ENCODE measurements at regions not wholly inside any gene's neighbourhood (a gene's known extent, or its start where the extent isn't known, plus 50 kb on each side); places are given as distances from the start of the nearest gene placed in this dataset.
A peak's percentile ranks its signal among the peaks of the same experiment; 100 is the strongest.
"Not testable (repeated sequence)": the region's sequence is repeated elsewhere in the genome, so short reads cannot be mapped to it uniquely, and the experiment has no call there.

DNA sequence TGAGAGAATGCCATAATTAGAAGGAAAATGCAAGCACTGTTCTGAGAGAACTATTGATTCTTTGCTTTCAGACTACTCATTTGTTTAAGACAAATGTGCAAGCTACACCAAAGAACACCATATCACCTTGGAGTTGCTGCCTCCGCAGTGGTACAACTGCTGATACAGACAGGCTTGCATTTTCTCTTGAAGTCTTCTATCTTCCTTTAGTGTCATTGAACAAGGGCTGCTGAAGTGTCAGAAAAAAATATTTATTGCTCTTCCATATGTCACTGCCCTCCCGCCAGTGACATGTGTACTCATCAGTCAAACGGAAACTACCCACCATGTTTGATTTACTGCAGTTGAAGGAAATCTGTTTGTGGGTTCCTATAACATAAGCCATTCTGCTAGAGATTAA is 318.3 kb upstream of the MAGEB18 start:
- no peak for DNase-seq (ENCODE audit: low spot score)

DNA sequence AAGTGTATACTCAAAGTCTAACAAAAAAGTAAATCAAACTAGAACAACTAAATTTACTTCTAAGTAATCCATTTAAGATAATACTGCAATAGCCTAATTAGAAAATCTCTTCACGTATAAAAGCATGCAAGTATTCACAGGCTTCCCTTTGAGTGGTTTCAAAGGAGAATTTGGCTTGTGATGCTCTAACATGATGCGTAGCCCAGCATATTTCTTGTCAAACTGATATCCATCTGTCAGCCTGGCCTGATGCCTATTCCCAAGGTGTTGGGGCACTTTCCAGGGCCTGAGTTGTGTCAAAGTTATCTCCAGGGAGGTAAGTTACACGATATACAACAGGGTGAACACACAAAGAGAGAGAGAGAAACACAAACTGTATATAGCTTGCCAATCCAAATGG is 287.0 kb upstream of the MAGEB18 start:
- DNase-seq (ENCODE audit: low spot score), result no peak

DNA sequence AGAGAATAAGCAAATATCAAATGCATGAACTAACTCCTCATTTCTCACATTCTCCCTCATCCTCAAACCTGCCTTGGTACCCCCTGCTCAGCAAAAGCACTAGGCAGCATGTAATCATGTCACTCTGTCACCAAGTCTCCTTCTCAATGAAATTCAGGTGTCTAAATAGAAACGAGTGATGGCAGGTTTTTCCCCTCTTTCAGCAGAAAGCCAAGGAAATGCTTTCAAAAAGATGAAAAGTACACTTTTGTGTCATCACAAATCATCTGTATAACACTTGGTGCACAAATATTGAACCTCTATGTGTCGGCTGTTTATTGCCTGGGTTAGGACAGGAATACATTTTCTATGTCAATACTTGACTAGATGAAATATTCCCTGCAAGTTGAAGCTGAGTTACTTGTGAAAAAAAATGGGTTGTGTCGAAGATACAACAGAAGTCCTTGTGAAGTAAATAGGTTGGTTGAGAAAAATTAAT is 285.1 kb upstream of the MAGEB18 start:
- no peak for DNase-seq (ENCODE audit: low spot score)

DNA sequence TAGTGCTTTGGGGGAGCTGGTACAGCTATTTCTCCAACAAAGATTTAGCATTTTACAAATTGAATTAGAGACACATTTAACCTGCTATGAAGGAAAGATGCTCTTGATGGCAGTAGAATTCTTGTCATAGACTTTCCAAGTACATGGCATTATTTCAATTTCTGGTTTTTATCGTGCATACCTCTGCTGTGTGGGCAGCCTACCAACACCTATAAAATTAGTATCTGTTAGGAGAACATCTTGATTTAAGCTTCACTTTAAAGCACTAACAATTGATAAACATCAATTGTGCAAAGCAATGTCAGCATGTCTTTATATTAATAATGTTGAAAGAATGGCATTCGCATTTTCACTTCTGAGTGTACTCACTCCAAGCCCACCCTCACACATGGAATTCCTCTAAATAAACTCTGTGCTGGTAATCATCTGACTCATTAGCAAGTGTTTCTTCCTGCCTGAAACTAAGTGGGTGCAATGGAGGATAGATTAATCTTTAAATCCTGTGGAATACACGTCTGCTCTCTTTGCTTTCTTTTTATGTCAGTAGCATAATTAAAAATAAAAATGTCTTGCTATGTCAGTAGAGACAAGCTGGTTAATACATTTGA is 279.8 kb upstream of the MAGEB18 start:
- DNase-seq (ENCODE audit: low spot score), result no peak

DNA sequence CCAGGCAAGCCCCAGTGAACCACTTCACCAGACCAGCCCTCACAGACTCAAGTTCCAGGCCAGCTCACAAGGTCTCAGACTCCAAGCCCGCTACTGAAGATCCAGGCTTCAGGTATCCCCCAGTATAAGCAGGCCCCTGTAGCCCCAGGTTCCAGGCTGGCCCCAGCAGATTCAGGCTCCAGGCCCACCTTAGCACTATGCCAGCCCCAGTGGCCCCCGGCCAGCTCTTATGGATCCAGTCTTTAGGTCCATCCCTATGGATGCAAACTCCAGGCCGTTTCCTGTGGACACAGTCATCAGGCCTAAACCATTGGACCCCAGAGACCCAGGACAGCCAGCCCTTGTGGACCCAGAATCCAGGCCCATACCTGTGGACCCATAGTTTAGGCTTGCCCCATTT is 277.8 kb upstream of the MAGEB18 start:
- DNase-seq (ENCODE audit: low spot score), result no peak

DNA sequence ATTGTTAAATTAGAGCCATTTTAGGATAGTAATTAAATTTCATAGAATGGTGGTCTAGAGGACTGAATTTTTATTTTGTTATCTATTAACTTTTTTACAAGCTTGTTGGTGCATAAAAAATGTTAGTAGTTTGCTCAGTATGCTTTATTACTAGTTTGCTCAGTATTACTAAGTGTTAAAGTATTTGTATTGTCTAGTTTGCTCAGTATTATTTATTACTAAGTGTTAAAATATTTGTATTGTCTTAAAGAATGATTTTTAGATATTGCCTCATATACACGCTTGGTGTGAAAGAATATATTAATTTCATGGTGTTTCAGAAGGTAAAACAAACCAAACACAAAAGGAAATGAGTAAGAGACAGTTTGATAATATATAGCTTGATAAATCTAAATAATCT is 268.4 kb upstream of the MAGEB18 start:
- no peak for DNase-seq (ENCODE audit: low spot score)

DNA sequence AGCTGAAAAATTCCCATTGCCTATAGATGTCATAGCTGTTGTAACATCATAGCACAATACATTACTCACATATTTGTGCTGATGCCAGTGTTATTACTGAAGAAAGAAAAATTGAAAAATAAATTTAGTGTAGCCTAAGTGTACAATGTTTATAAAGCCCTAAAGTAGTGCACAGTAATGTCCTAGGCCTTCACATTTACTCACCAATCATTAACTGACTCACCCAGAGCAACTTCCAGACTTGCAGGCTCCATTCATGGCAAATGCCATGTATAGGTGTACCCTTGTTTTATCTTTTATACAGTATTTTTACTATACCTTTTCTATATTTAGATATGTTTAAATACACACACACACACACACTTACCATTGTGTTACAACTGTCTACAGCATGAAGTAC is 265.4 kb upstream of the MAGEB18 start:
- no peak for DNase-seq (ENCODE audit: low spot score)

DNA sequence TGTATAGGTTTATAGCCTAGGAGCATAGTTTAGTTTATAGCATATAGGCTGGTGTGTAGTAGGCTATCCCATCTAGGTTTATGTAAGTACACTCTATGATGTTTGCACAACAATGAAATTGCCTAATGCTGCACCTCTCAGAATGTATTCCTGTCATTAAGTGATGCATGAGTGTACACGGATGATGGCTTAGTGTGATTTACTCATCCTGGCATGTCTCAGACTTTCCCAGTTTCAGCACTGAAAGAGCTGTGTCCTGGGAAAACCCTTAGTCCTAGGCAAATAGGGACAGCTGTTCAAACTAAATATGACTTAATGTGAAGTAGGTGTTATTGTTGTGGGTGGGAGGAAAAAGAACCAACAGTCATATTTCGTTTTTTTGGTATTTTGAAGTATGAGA is 264.9 kb upstream of the MAGEB18 start:
- DNase-seq (ENCODE audit: low spot score), result no peak

DNA sequence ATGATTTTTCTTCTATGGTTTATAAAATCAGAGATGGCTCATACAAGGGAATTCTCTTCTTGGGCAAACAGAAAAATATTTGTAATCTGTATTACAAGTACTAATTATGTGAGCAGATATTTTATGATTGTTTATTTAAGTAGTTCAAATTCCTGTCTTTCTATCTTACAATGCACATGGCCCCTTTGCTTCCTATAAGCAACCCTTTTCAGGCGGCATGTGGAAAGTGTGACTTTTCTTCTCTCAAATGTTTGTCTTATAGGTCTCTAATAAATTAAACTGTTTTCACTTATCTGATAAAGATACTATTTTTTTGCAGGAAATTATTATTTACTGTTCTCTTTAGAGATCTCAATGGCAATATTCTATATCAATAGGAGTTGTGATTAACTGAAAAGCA is 259.3 kb upstream of the MAGEB18 start:
- no peak for DNase-seq (ENCODE audit: low spot score)

DNA sequence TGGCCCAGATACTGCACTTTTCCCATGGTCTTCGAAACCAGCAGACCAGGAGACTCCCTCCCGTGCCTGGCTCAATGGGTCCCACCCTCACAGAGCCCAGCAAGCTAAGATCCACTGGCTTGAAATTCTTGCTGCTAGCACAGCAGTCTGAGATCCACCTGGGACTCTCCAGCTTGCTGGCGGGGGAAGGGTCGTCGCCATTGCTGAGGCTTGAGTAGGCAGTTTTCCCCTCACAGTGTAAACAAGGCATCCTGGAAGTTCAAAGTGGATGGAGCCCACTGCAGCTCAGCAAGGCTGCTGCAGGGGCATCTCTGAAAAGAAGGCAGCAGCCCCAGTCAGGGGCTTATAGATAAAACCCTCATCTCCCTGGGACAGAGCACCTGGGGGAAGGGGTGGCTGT is 255.6 kb upstream of the MAGEB18 start:
- DNase-seq (ENCODE audit: low spot score), result not testable (repeated sequence)

DNA sequence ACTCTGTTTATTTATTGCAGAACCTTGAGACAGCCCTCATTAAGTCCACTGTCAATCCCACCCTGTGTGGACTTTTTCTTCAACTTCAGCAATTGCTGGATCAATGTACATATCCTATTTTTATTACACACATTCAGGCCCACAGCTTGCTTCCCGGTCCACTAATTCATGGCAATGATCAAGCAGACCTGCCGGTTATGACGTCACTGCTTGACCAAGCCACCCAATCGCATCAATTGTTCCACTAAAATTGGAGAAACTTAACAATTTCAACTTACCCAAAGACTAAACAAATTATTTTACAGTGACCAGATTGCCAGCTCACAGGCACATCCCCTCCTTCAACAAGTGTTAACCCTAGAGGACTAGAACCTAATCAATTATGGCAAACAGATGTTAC is 240.4 kb upstream of the MAGEB18 start:
- no peak for DNase-seq (ENCODE audit: low spot score)

DNA sequence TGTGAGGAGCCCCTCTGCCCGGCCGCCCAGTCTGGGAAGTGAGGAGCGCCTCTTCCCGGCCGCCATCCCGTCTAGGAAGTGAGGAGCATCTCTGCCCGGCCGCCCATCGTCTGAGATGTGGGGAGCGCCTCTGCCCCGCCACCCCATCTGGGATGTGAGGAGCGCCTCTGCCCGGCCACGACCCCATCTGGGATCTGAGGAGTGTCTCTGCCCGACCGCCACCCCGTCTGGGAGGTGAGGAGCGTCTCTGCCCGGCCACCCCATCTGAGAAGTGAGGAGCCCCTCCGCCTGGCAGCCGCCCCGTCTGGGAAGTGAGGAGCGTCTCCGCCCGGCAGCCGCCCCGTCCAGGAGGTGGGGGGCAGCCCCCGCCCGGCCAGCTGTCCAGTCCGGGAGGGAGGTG is 232.4 kb upstream of the MAGEB18 start:
- DNase-seq (ENCODE audit: low spot score), result not testable (repeated sequence)

DNA sequence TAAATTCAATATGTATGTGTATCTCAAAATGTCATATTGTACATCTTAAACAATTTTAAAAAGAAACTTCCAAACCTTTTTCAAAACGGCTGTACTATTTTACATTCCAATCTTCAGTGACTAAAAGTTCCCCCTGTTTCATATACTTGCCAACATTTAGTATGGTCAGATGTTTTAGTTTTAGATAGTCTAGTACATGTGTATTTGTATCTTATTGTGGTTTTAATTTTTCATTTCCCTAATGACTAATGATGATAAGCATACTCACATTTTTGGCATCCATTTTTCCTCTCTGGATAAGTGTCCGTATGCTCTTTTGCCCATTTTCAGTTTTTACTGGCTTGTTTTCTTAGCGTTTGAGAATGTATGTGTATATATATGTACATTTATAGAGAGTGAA is 212.2 kb upstream of the MAGEB18 start:
- DNase-seq (ENCODE audit: low spot score), result no peak

DNA sequence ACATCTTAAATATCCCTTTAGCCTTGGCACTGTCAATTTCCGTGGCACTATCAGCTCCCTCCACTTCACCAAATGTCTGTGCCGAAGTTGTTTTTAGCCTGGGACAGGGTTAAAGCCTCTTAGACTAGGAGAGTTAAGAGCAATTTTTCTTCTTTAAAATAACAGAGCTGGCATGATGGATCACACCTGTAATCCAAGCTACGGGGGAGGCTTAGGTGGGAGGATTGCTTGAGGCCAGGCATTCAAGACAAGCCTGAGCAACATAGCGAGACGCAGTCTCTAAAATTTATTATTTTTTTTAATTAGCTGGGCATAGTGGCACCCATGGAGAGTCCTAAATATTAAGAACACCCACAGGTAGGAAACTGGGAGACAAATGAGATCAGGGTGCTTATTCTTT is 209.8 kb upstream of the MAGEB18 start:
- DNase-seq (ENCODE audit: low spot score), result no peak

DNA sequence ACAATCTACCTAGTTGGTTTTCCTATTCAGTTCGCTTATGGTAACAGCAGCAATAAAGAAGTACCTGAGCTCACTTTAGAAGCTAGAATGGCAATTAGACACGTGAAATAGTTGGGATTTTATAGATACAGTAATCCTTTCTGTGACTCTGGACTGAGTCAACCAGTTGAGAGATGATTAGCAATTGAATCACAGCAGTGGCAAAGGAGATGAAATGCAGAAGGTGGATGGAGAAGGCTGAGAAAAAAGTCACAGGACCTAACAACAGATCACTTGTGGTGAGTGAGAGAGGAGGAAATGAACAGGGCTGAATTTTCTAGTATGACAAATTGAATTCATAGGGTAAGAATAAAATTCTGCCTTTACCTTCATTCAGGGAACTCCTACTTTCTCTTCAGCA is 197.1 kb upstream of the MAGEB18 start:
- no peak for DNase-seq (ENCODE audit: low spot score)

DNA sequence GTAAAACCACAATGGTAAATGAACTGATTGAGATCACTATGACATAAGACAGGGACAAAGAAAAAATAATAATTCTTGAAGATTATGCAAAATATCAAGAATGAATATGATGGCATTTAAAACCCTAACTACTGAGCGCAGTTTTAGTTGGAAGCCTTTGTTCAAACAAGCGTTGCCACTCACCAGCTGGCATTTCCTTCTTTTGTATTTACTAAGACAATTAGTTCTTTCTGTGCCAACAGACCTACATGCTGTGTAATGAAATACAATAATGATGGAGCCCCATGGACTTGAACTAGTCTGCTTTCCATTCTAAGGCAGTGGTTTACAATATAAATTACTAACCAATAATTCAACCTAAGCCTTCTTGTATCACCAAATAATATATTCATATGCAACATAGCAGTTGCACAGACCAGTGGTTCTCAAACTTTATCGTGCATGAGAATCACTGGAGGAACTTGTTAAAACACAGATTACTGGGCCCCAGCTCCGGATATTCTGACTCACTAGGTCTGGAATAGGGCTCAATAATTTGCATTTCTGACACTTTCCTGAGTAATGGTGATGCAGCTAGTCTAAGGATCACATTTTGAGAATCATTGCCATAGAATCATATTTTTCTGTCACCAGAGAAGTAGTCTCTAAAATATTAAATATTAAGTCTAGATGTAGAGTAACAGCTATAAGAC is 196.4 kb upstream of the MAGEB18 start:
- DNase-seq (ENCODE audit: low spot score), result no peak

DNA sequence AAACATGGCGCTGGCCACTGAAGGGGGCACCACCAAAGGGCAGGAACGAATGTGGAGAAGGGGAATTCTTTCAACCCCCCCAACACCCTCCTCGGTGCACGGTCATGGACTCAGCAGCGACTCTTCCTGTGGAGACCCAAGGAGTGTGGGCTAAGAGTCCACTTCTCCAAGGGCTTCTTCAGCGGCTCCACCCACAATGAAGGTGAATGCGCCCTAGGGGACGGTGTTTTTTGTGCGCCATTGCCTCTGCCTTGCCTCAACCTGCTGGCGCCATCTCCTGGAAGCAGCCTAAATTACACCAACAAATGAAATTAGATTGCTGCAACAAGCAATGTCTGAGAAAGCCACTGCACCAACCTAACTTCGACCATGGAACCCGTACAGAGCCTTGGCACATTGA is 169.2 kb upstream of the MAGEB18 start:
- DNase-seq (ENCODE audit: low spot score), result no peak

DNA sequence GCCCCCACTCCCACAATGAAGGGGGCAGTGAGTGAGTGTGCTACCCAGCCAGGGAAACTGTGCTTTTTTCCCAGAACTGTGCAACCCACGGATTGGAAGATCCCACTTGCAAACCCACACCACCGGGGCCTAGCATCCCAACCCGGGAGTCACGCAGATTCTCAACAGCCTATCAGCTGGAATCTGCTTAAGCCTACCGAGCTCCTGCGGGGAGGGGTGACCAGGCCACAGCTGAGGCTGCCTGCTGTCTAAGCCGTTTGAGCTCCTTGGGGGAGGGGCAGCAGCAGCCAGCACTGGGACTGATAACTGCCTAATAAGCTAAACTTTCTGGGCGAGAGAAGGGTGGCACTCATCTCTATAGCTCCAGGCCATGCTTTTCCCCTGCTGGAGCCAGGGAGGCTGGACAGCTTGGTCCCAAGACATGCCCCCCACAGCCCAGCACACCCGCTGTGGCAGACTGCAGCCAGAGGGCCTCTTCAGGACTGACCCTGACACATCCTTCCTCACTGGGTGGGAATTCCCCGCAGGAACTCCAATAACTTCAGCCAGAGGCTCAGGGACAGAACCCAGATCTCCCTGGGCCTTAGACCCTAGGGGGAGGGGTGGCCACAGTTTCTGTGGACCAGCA is 161.3 kb upstream of the MAGEB18 start:
- DNase-seq (ENCODE audit: low spot score), result peak; percentile 1

DNA sequence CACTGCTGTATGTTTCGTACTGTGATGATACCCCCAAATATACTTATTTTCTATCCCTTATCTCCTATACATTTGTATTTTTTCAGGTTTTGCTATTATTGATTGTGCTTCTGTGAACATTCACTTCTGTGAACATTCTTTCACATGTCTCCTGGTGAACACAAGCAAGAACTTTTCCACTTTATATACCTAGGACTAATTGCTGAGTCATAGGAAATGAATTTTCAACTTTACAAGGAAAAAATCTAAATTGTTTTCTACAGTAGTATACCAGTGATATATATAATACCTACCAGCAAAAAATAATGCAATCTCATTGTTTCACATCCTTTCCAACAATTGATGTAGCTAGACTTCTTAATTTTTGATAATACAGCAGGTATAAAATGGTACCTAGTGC is 139.5 kb upstream of the MAGEB18 start:
- no peak for DNase-seq (ENCODE audit: low spot score)

DNA sequence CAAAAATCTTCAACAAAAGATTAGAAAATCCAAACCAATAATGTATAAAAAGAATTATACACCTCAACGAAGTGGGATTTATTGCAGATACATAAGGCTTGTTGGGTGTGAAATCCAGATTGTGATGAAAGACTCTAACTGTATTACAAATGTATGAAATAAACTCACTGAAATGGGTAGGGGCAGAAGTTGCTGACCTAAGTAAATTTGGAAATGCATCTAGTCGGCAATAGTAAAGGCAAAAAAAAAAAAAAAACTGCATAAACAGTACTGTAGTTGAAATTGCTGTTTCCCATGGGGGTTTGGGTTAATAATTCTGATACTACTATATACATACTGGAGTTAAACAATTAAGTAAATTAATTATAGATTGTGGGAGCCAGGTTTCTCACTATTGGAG is 130.7 kb upstream of the MAGEB18 start:
- no peak for DNase-seq (ENCODE audit: low spot score)

DNA sequence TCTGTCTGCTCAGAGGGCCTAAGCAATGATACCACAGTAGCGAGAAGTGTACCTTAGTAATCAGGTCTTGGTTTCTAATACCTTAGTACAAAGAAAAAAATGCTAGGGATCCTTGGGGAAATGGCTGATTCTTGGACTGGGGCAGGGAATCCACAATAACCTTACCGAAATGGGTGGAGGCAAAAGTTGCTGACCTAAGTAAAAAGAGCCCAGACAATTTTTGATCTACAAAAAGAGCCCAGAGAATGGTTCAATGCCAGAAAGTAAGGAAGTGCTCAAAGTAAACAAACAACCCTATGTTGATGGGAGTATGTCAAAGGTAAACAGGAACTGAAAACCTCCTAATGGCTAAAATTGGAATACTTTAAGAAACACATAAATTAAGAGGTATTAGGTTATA is 130.1 kb upstream of the MAGEB18 start:
- no peak for DNase-seq (ENCODE audit: low spot score)

DNA sequence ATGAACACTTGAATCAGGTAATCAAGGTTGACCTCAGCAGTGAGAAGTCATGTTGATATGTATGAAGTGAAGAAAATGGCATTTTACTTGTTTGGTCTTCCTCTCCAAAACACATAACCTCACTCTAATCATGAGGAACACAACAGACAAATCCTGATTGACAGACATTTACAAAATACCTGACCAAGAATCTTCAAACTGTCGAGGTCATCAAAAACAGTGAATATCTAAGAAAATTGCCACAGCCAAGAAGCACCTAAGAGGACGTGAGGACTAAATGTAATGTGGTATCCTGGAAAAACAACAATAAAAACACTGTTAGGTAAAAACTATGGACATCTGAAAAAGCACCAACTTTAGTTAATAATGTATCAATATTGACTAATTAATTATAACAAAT is 129.5 kb upstream of the MAGEB18 start:
- no peak for DNase-seq (ENCODE audit: low spot score)

DNA sequence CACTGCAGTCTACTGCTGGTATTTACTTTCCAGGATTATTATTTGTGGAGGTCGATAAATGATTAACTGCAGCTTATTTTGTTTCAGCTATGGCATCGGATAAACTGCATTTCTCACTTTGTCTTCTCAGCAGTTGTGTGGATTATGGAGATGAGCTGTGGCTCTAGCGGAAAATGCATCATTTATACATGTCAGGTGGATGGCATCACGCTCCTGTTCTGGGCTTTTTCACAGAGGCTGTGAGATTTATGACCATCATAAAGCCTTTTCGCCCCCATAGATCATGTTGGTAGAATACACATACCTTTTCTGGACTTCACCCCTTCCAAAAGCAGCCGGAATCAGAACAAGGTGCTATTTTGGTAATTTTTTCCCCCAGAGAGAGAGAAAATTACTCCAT is 118.8 kb upstream of the MAGEB18 start:
- no peak for DNase-seq (ENCODE audit: low spot score)
